ENCODE measurements at regions not wholly inside any gene's neighbourhood (a gene's known extent, or its start where the extent isn't known, plus 50 kb on each side); places are given as distances from the start of the nearest gene placed in this dataset.

GRCh38 chr11:22474616-22475015 lies 136.4 kb downstream of the SLC17A6 start:
- DNase-seq (ENCODE audit: extremely low read depth, low read depth): no peak
- no peak for TF ChIP-seq CTCF (IDR thresholded peaks at IDR 0.05; ENCODE audit: low read depth, low read length)

DNA sequence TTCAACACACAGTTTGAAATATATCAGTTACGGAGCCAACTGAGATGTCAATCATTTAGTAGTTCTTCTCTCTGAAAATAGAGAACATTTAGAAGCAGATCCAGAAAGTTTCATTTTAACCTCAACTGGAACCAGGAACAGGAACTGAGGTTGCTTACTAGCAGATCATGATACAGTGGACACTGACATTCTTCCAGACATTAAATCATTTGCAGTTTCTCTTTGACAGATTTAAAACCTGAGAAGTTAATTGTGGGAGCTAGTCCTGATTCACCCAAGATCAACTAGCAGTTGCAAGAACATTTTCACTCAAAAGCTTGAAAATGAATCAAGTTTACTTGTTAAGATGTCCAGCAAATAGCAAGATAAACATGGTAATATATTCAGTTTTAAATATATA lies 135.4 kb downstream of the SLC17A6 start:
- DNase-seq (ENCODE audit: extremely low read depth, low read depth): no peak
- no peak for TF ChIP-seq CTCF (IDR thresholded peaks at IDR 0.05; ENCODE audit: low read depth, low read length)

DNA sequence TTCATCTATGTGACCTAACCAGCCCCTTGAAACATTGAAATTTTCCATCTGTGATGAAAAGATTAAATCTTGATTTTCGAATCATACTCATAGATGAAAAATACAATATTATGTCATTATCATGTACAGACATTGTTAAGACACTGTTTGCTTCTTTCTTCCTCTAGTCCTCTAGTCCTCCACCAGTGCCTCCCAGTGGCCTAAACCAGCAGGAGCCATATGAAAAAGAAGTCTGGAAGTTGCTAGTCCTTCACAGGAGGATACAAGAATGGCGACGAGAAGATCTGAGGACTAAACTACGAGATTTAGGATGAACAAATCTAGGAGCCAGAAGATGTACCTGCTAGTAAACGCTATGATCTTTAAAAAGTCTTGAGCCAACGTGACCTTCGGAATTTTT lies 134.1 kb downstream of the SLC17A6 start:
- peak; percentile 4 for TF ChIP-seq CTCF (IDR thresholded peaks at IDR 0.05; ENCODE audit: low read depth, low read length)

DNA sequence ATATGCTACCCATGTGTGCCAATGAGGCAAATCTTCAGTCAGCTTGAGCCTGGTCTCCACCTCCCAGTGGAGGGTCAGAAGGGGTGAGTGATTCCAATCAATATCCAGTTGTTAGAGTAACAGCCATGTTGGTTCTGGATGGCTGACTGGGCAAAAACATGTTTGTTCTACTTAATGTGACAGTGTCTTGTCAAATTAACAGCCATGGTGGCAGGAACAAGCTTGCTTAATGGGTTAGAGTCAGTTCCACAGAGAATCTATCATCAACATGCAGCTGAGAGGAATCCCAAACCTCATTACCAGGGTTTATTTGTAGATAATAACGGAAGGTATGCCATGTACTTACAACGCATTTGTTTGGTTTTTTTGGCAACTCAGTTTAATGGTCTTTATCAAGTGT lies 133.2 kb downstream of the SLC17A6 start:
- no peak for TF ChIP-seq CTCF (IDR thresholded peaks at IDR 0.05; ENCODE audit: low read depth, low read length)
- DNase-seq (ENCODE audit: extremely low read depth, low read depth): no peak

More for the DNA sequence above, 134.1 kb downstream of the SLC17A6 start:
- DNase-seq (ENCODE audit: extremely low read depth, low read depth): no peak

DNA sequence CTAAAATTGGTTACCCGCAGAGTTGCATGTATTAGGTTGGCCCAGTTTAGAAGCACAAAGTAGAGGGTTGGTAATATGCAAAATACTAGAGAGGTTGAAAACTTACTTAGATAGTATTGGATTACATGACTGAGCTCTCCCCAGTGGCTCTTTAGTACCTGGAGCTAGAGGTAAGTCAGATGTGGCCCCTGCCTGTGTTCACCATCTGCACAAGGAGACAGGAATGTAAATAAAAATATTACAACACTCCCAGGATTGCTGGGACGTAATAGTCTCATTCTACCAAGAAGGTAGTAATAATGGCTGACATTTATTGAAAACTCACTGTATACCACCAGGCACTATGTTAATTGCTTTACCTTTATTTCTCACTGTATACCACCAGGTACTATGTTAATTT lies 129.6 kb downstream of the SLC17A6 start:
- TF ChIP-seq CTCF (IDR thresholded peaks at IDR 0.05; ENCODE audit: low read depth, low read length): no peak
- DNase-seq (ENCODE audit: extremely low read depth, low read depth): no peak

- no peak for TF ChIP-seq CTCF (IDR thresholded peaks at IDR 0.05; ENCODE audit: low read depth, low read length)
- no peak for DNase-seq (ENCODE audit: extremely low read depth, low read depth)
These were observed 129.1 kb downstream of the SLC17A6 start for GRCh38 chr11:22467248-22467647.

DNA sequence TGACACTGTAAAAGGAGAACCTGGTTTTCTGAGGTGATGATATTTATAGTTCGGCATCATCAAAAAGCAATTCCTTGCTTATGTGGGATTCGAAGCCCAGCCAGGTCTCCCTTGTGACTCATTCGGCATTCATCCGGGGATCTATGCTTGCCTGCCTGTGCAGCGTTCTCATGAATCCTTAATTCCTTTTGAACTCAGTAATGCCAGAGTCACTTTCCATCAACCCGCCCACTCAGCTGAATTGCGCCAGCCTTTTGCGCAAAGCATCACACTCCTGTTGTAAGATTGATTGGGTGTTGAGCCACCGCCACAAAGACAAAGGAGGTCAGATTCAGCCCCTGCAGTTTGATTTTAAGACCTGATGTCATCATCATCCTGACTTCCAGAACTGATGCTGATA lies 128.6 kb downstream of the SLC17A6 start:
- TF ChIP-seq CTCF (IDR thresholded peaks at IDR 0.05; ENCODE audit: low read depth, low read length): no peak
- peak; percentile 71 for DNase-seq (ENCODE audit: extremely low read depth, low read depth)
